Gastroesophageal sphincter (tissue), 4 donors: ENCODE measurements at regions not wholly inside any gene's neighbourhood (a gene's known extent, or its start where the extent isn't known, plus 50 kb on each side); places are given as distances from the start of the nearest gene placed in this dataset.

Experiments
- ATAC-seq: fragments of 150-250 bp; one replicate; pipeline ENCODE4 v1.9.1; 2016; ENCODE audit warnings: mild to moderate bottlenecking, moderate library complexity
- H3K27ac ChIP-seq, 4 donors: fragments of 200-600 bp; sonication (generic) in 3 of 4; 1 replicate in 3 of 4; 2 replicates in 1 of 4; pipeline ENCODE4 v1.5.1; 2016 to 2019
- H3K27me3 ChIP-seq: fragments of 200-600 bp; sonication (generic); one replicate; pipeline ENCODE4 v1.5.1; 2019
- H3K36me3 ChIP-seq, 2 donors: fragments of 200-600 bp; sonication (generic); one replicate each; pipeline ENCODE4 v1.5.1; 2019; ENCODE audit warnings: control low read depth in 1 of 2
- H3K4me1 ChIP-seq, 3 donors: fragments of 200-600 bp; sonication (generic); 1 replicate in 2 of 3; 2 replicates in 1 of 3; pipeline ENCODE4 v1.5.1; 2016 to 2019; ENCODE audit warnings: control low read depth in 2 of 3
- H3K4me3 ChIP-seq, 2 donors: fragments of 200-600 bp; sonication (generic); one replicate each; pipeline ENCODE4 v1.5.1; 2019; ENCODE audit warnings: mild to moderate bottlenecking in 1 of 2, moderate library complexity in 1 of 2
- H3K9me3 ChIP-seq, 3 donors: fragments of 200-600 bp; sonication (generic); one replicate each; pipeline ENCODE4 v1.5.1; 2017 to 2019; ENCODE audit warnings: control low read depth in 2 of 3
- EP300 ChIP-seq: sonication (generic); formaldehyde crosslinking; IDR thresholded peaks from one replicate; pipeline ENCODE4 v1.6.1; 2017; ENCODE audit warnings: antibody characterized with exemption, mild to moderate bottlenecking
- POLR2A ChIP-seq, 2 donors: fragments of 450-650 bp; IDR thresholded peaks; one replicate each; pipeline ENCODE4 v1.6.1; 2017; ENCODE audit warnings: antibody characterized with exemption in 2 of 2, mild to moderate bottlenecking in 2 of 2, moderate library complexity in 1 of 2
- POLR2AphosphoS5 ChIP-seq: sonication (generic); formaldehyde crosslinking; IDR thresholded peaks from one replicate; pipeline ENCODE4 v1.6.1; 2017; ENCODE audit warnings: antibody characterized with exemption
- WGBS, 2 donors: methylation state at CpG; one replicate each; pipeline ENCODE4 v1.1.5; 2018; ENCODE audit warnings: low coverage in 1 of 2; 5-methylcytosine and 5-hydroxymethylcytosine counted together
- TF ChIP-seq, protein P1 (sequence below), 4 experiments: fragments of 200-600 bp in 2 of 4; fragments of 450-650 bp in 2 of 4; sonication (generic) in 1 of 4; IDR thresholded peaks; one replicate each; pipeline ENCODE4 v1.5.1; 2017 to 2019; ENCODE audit warnings: antibody characterized with exemption in 4 of 4, mild to moderate bottlenecking in 2 of 4, moderate library complexity in 2 of 4

DNA sequence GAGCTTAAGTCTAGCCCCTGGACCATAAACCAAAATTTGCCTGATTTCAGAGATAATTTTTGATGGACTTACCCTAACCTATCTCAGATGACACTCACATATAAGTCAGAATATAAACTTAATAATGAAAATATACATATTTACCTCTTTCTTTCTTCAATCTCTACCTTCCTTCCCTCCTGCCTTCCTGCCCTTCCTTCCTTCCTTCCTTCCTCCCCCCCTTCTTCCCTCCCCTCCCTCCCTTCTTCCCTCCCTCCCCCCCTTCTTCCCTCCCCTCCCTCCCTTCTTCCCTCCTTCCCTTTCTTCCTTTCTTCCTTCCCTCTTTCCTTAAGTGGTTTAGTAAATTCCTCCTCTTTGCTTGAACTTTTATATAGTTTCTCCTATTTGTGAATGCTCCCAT, 88.7 kb downstream of the EDNRB start:
- Histone ChIP-seq H3K9me3 (no peaks in the 10 kb centered on the region), H3K4me3 (no peak overlapping the region), H3K4me1 (peaks cover 0 to 12% (median 0%) of the 10 kb centered on the region in 3 donors), H3K36me3 (no peaks in the 10 kb centered on the region), H3K27me3 (no peaks in the 10 kb centered on the region), H3K27ac (no peak overlapping the region)
- no peak for ATAC-seq
- TF ChIP-seq, protein P1, sequence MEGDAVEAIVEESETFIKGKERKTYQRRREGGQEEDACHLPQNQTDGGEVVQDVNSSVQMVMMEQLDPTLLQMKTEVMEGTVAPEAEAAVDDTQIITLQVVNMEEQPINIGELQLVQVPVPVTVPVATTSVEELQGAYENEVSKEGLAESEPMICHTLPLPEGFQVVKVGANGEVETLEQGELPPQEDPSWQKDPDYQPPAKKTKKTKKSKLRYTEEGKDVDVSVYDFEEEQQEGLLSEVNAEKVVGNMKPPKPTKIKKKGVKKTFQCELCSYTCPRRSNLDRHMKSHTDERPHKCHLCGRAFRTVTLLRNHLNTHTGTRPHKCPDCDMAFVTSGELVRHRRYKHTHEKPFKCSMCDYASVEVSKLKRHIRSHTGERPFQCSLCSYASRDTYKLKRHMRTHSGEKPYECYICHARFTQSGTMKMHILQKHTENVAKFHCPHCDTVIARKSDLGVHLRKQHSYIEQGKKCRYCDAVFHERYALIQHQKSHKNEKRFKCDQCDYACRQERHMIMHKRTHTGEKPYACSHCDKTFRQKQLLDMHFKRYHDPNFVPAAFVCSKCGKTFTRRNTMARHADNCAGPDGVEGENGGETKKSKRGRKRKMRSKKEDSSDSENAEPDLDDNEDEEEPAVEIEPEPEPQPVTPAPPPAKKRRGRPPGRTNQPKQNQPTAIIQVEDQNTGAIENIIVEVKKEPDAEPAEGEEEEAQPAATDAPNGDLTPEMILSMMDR (IDR thresholded peaks at IDR 0.05) = no peak
- TF ChIP-seq EP300 (no peak), POLR2AphosphoS5 (no peak), POLR2A (IDR thresholded peaks at IDR 0.05) (no peak)

GRCh38 chr13:77828799-77829198, 89.8 kb downstream of the EDNRB start:
- H3K27me3 ChIP-seq = no peaks in the 10 kb centered on the region
- ATAC-seq = no peak
- TF ChIP-seq POLR2AphosphoS5 = no peak
- no peak for TF ChIP-seq POLR2A (IDR thresholded peaks at IDR 0.05)
- TF ChIP-seq EP300 = no peak
- TF ChIP-seq, protein P1 (IDR thresholded peaks at IDR 0.05) = no peak
- no peak overlapping the region for H3K27ac ChIP-seq
- H3K4me3 ChIP-seq = no peak overlapping the region
- no peaks in the 10 kb centered on the region for H3K36me3 ChIP-seq
- peaks cover 0 to 7% (median 0%) of the 10 kb centered on the region in 3 donors for H3K4me1 ChIP-seq
- no peaks in the 10 kb centered on the region for H3K9me3 ChIP-seq

DNA sequence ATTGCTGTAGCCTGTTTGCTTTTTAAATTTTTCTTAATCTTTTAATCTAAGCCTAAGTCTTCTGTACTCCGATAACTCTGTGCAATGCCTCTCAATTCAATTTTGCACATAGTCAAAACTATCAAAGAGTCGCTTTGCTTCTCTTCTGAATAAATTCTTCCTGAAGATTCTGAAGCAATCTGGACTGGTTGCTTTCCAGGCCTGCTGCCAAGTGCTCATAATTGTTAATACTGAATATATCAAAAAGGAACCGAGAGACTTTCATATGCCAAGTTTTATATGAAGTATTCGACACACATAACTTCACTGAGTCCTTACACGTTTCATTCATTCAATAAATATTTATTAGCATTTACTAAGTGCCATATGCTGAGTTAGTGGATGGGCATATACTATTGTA, 91.3 kb downstream of the EDNRB start:
- Histone ChIP-seq H3K27ac (no peak overlapping the region), H3K4me1 (no peaks in the 10 kb centered on the region), H3K27me3 (no peaks in the 10 kb centered on the region), H3K9me3 (no peaks in the 10 kb centered on the region), H3K4me3 (no peak overlapping the region), H3K36me3 (no peaks in the 10 kb centered on the region)
- no peak for ATAC-seq
- WGBS, 2 donors = 32 to 35% methylated on average over 5 of the region's 5 CpGs
- no peak for TF ChIP-seq POLR2A (IDR thresholded peaks at IDR 0.05)
- TF ChIP-seq, protein P1 (IDR thresholded peaks at IDR 0.05) = no peak
- TF ChIP-seq POLR2AphosphoS5 = no peak
- no peak for TF ChIP-seq EP300

GRCh38 chr13:77820431-77821149, 98.0 kb downstream of the EDNRB start:
- Histone ChIP-seq H3K4me3 (no peak overlapping the region), H3K27me3 (no peaks in the 10 kb centered on the region), H3K9me3 (no peaks in the 10 kb centered on the region), H3K27ac (no peak overlapping the region), H3K36me3 (no peaks in the 10 kb centered on the region), H3K4me1 (no peaks in the 10 kb centered on the region)
- WGBS, 2 donors = 67 to 89% methylated on average over 4 of the region's 4 CpGs
- no peak for ATAC-seq
- no peak for TF ChIP-seq POLR2A (IDR thresholded peaks at IDR 0.05)
- no peak for TF ChIP-seq EP300
- TF ChIP-seq, protein P1 (IDR thresholded peaks at IDR 0.05) = no peak
- TF ChIP-seq POLR2AphosphoS5 = no peak

DNA sequence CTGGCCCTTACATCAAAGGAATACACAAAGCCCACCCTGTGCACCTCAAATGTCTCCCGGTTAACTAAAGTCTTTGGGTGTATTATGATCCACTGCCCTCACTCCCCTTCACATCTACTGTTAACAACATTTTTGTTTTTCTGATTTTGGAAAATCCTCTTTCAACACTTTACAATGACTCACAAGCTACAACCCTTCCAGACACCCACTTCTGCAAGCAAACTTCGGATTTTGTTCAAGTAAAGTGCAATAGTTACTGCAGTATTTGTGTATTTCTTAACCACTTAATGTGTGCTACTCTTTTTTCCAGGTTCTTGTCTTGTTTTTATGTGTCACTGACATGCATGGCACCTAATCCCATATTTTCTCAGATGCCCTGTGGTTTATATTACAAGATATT, 101.1 kb downstream of the EDNRB start:
- TF ChIP-seq POLR2AphosphoS5 = no peak
- no peak for TF ChIP-seq EP300
- TF ChIP-seq, protein P1 (IDR thresholded peaks at IDR 0.05) = no peak
- no peak for TF ChIP-seq POLR2A (IDR thresholded peaks at IDR 0.05)
- no peaks in the 10 kb centered on the region for H3K4me1 ChIP-seq

More for the DNA sequence above, 101.1 kb downstream of the EDNRB start:
- H3K27me3 ChIP-seq = no peaks in the 10 kb centered on the region
- ATAC-seq = no peak
- H3K27ac ChIP-seq = no peak overlapping the region
- no peaks in the 10 kb centered on the region for H3K36me3 ChIP-seq
- 53 to 62% methylated on average over 2 of the region's 2 CpGs for WGBS, 2 donors
- H3K9me3 ChIP-seq = no peaks in the 10 kb centered on the region
- H3K4me3 ChIP-seq = no peak overlapping the region
